Body of pancreas (tissue), 4 donors: ENCODE measurements at regions not wholly inside any gene's neighbourhood (a gene's known extent, or its start where the extent isn't known, plus 50 kb on each side); places are given as distances from the start of the nearest gene placed in this dataset.

Experiments
- ATAC-seq: fragments of 150-250 bp; one replicate; pipeline ENCODE4 v1.9.1; 2016
- DNase-seq, 4 donors: peaks; one replicate each; pipeline ENCODE4 v3.0.0-alpha.2; 2019
- H3K27ac ChIP-seq, 4 donors: fragments of 200-600 bp; sonication (generic); 1 replicate in 3 of 4; 2 replicates in 1 of 4; pipeline versions ENCODE4 v1.5.1 to v1.6.1; 2016 to 2019; ENCODE audit warnings: mild to moderate bottlenecking in 1 of 4, mixed read lengths in 1 of 4, moderate library complexity in 1 of 4
- H3K27me3 ChIP-seq, 2 donors: fragments of 200-600 bp; sonication (generic); one replicate each; pipeline ENCODE4 v1.6.0; 2016; ENCODE audit warnings: mild to moderate bottlenecking in 1 of 2
- H3K36me3 ChIP-seq, 2 donors: fragments of 200-600 bp; sonication (generic); replicated peaks in 1 of 2; 2 replicates each; pipeline ENCODE4 v1.5.1; 2016; ENCODE audit warnings: low read depth in 2 of 2; ENCODE audit not compliant: insufficient read depth in 1 of 2
- H3K4me1 ChIP-seq: fragments of 200-600 bp; sonication (generic); one replicate; pipeline ENCODE4 v1.6.0; 2016
- H3K4me3 ChIP-seq, 2 donors: fragments of 200-600 bp; sonication (generic); 1 replicate in 1 of 2; 2 replicates in 1 of 2; pipeline ENCODE4 v1.5.1; 2016 to 2019
- H3K9me3 ChIP-seq, 3 donors: fragments of 200-600 bp; sonication (generic); 1 replicate in 2 of 3; 2 replicates in 1 of 3; pipeline ENCODE4 v1.5.1; 2016
- CTCF ChIP-seq, 7 experiments: fragments of 450-650 bp in 4 of 7; fragments of 200-600 bp in 3 of 7; sonication (generic) in 3 of 7; IDR thresholded peaks; one replicate each; pipeline ENCODE4 v1.5.1; 2016 to 2019; ENCODE audit warnings: antibody characterized with exemption in 7 of 7
- POLR2A ChIP-seq, 3 donors: fragments of 450-650 bp; IDR thresholded peaks; one replicate each; pipeline ENCODE4 v1.6.1; 2016; ENCODE audit warnings: antibody characterized with exemption in 3 of 3, mild to moderate bottlenecking in 2 of 3
- WGBS, 2 donors: methylation state at CpG; one replicate each; pipeline ENCODE4 v1.1.5; 2017; 5-methylcytosine and 5-hydroxymethylcytosine counted together
- intact Hi-C: fragments of 100-400 bp; cut with DNase I; formaldehyde crosslinking; loops from one replicate; pipeline ENCODE4 v1.15.1; 2023

- H3K27me3 ChIP-seq, result no peaks in the 10 kb centered on the region
- peak; percentile 44 to 68 (median 59) for DNase-seq
- H3K4me3 ChIP-seq, result no peak overlapping the region
- 25 to 27% methylated on average over 11 of the region's 11 CpGs for whole genome bisulfite sequencing, 2 donors
- H3K36me3 ChIP-seq, result no peaks in the 10 kb centered on the region
- H3K4me1 ChIP-seq, result no peaks in the 10 kb centered on the region
- H3K27ac ChIP-seq, result no peak overlapping the region
- peak; percentile 81 to 95 (median 89) for TF ChIP-seq CTCF (IDR thresholded peaks at IDR 0.05)
- TF ChIP-seq POLR2A (IDR thresholded peaks at IDR 0.05), result no peak
- H3K9me3 ChIP-seq, result no peaks in the 10 kb centered on the region
- peak; percentile 75 for ATAC-seq
- intact Hi-C loops, result loop anchor here (5.0 kb wide), 1 partner anchor 333 kb away; no protein-coding TSS in a partner anchor
These were observed 131.8 kb upstream of the NGF start for GRCh38 chr1:115469703-115470476.

DNA sequence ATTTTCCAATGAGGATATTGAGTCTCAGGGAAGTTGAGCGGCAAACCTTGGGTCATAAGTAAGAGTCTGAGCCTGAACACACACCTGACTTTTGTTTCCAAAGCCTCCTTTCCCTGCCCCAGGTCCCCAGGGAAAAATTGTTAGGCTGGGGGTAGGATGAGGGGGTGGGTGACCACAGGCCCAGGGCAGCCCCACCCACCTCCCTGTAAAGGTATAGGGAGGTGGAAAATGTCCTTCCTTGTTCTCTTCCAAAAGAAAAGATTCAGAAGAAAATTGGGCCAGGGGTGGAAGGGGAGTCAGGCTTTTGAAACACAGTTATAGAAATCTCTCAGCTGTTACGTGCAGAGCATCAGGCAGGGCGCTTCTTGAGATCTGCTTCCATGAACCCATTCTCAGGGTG, 129.7 kb upstream of the NGF start:
- H3K4me1 ChIP-seq, result no peaks in the 10 kb centered on the region
- no peak overlapping the region for H3K4me3 ChIP-seq
- DNase-seq (no peak), ATAC-seq (no peak)
- H3K36me3 ChIP-seq, result no peaks in the 10 kb centered on the region
- H3K9me3 ChIP-seq, result no peaks in the 10 kb centered on the region
- H3K27ac ChIP-seq, result no peak overlapping the region
- TF ChIP-seq POLR2A (IDR thresholded peaks at IDR 0.05) (no peak), CTCF (IDR thresholded peaks at IDR 0.05) (no peak)
- intact Hi-C loops, result loop anchor here (5.0 kb wide), 1 partner anchor 330 kb away; no protein-coding TSS in a partner anchor
- H3K27me3 ChIP-seq, result no peaks in the 10 kb centered on the region
- 94 to 95% methylated on average over 3 of the region's 3 CpGs for WGBS, 2 donors

GRCh38 chr1:115467196-115467595, 129.1 kb upstream of the NGF start:
- H3K4me3 ChIP-seq, result no peak overlapping the region
- no peak overlapping the region for H3K27ac ChIP-seq
- ATAC-seq (no peak), DNase-seq (no peak)
- H3K9me3 ChIP-seq, result no peaks in the 10 kb centered on the region
- no peak for TF ChIP-seq POLR2A (IDR thresholded peaks at IDR 0.05)
- TF ChIP-seq CTCF (IDR thresholded peaks at IDR 0.05), result no peak
- intact Hi-C loops, result loop anchor here (5.0 kb wide), 1 partner anchor 330 kb away; no protein-coding TSS in a partner anchor
- 80 to 88% methylated on average over 4 of the region's 4 CpGs for WGBS, 2 donors
- no peaks in the 10 kb centered on the region for H3K27me3 ChIP-seq
- no peaks in the 10 kb centered on the region for H3K4me1 ChIP-seq
- no peaks in the 10 kb centered on the region for H3K36me3 ChIP-seq

- ATAC-seq (no peak), DNase-seq (no peak)
- H3K36me3 ChIP-seq, result no peaks in the 10 kb centered on the region
- H3K9me3 ChIP-seq, result no peaks in the 10 kb centered on the region
- no peaks in the 10 kb centered on the region for H3K4me1 ChIP-seq
- whole genome bisulfite sequencing, 2 donors, result 81 to 91% methylated on average over 2 to 3 of the region's 3 CpGs
- TF ChIP-seq POLR2A (IDR thresholded peaks at IDR 0.05), result no peak
- no peak for TF ChIP-seq CTCF (IDR thresholded peaks at IDR 0.05)
- intact Hi-C loops, result loop anchor here (5.0 kb wide), 1 partner anchor 329 kb away; no protein-coding TSS in a partner anchor
- no peaks in the 10 kb centered on the region for H3K27me3 ChIP-seq
- no peak overlapping the region for H3K27ac ChIP-seq
- H3K4me3 ChIP-seq, result no peak overlapping the region
These were observed 128.4 kb upstream of the NGF start for GRCh38 chr1:115466433-115466832.
